HFFc6 (cell line): ENCODE measurements at regions not wholly inside any gene's neighbourhood (a gene's known extent, or its start where the extent isn't known, plus 50 kb on each side); places are given as distances from the start of the nearest gene placed in this dataset.

Experiments used
- DNase-seq: peaks from one replicate; pipeline ENCODE4 v3.0.0-alpha.2; 2018
- H3K27ac Mint-ChIP-seq: 2 replicates; pipeline ENCODE4 v1.8.0; 2020; ENCODE audit warnings: mild to moderate bottlenecking, mixed read lengths
- H3K27me3 Mint-ChIP-seq: 2 replicates; pipeline ENCODE4 v1.8.0; 2021; ENCODE audit warnings: mild to moderate bottlenecking, moderate library complexity, mixed read lengths; ENCODE audit not compliant: insufficient read depth
- H3K36me3 Mint-ChIP-seq: 2 replicates; pipeline ENCODE4 v1.8.0; 2021; ENCODE audit warnings: low read depth, mixed read lengths
- H3K4me1 Mint-ChIP-seq: 2 replicates; pipeline ENCODE4 v1.8.0; 2020; ENCODE audit warnings: low read depth, mixed read lengths
- H3K4me3 Mint-ChIP-seq: 2 replicates; pipeline ENCODE4 v1.8.0; 2020; ENCODE audit warnings: mild to moderate bottlenecking, moderate library complexity, mixed read lengths
- H3K9me3 Mint-ChIP-seq: 2 replicates; pipeline ENCODE4 v1.8.0; 2020; ENCODE audit warnings: mild to moderate bottlenecking, mixed read lengths
- CTCF ChIP-seq: fragments of 200-600 bp; sonication (generic); IDR thresholded peaks from 2 replicates; pipeline ENCODE4 v1.5.0; 2021; ENCODE audit warnings: antibody characterized with exemption, mild to moderate bottlenecking

GRCh38 chr7:91396-92175 lies 100.8 kb upstream of the FAM20C start:
- TF ChIP-seq CTCF: no peak
- peaks cover 1% of the 10 kb centered on the region; the same call in 1 of the 2 replicates for H3K27me3 Mint-ChIP-seq

DNA sequence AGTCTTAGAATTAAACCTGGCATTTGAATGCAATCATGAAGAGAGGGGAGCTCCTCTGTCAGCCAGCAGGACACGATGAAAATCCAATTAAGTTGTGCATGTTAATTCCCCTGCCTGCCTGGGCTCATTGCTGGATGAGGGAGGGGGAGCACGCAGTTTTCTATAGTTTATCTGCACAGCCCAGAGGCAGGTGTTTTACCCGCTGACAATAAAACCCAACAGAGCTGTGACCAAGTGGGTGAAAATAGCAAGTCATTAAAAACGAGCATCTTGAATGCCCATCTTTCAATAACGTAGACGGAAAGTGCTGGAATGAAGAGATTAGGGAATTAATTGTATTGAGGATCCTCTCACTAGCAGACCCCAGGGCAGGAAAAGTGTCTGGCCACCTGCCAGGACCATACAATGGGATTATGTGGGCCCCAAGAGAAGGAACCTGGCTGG lies 100.1 kb upstream of the FAM20C start:
- TF ChIP-seq CTCF: no peak
- DNase-seq: no peak
- Mint-ChIP-seq H3K27ac (no peak overlapping the region), H3K36me3 (no peaks in the 10 kb centered on the region), H3K27me3 (peaks cover 1% of the 10 kb centered on the region; the same call in 1 of the 2 replicates), H3K4me3 (no peak overlapping the region), H3K4me1 (peaks cover 37% of the 10 kb centered on the region), H3K9me3 (no peaks in the 10 kb centered on the region; the same call in 1 of the 2 replicates)

More at GRCh38 chr7:91396-92175, 100.8 kb upstream of the FAM20C start:
- Mint-ChIP-seq H3K36me3 (no peaks in the 10 kb centered on the region), H3K4me1 (peaks cover 37% of the 10 kb centered on the region), H3K4me3 (no peak overlapping the region), H3K27ac (no peak overlapping the region), H3K9me3 (no peaks in the 10 kb centered on the region)
- no peak for DNase-seq

GRCh38 chr7:92888-93672 lies 99.3 kb upstream of the FAM20C start:
- TF ChIP-seq CTCF: no peak
- H3K27me3 Mint-ChIP-seq: peaks cover 1% of the 10 kb centered on the region; the same call in 1 of the 2 replicates
- no peaks in the 10 kb centered on the region for H3K36me3 Mint-ChIP-seq
- H3K27ac Mint-ChIP-seq: no peak overlapping the region
- peaks cover 2% of the 10 kb centered on the region; the same call in 1 of the 2 replicates for H3K9me3 Mint-ChIP-seq
- no peak for DNase-seq
- H3K4me3 Mint-ChIP-seq: no peak overlapping the region
- peaks cover 37% of the 10 kb centered on the region for H3K4me1 Mint-ChIP-seq

- Mint-ChIP-seq H3K27ac (no peak overlapping the region), H3K4me1 (peaks cover 25% of the 10 kb centered on the region), H3K27me3 (peaks cover 1% of the 10 kb centered on the region; the same call in 1 of the 2 replicates), H3K4me3 (no peak overlapping the region), H3K36me3 (no peaks in the 10 kb centered on the region), H3K9me3 (peaks cover 8% of the 10 kb centered on the region; the same call in 1 of the 2 replicates)
- no peak for DNase-seq
- TF ChIP-seq CTCF: no peak
Measured at GRCh38 chr7:94251-94801, 98.0 kb upstream of the FAM20C start.

DNA sequence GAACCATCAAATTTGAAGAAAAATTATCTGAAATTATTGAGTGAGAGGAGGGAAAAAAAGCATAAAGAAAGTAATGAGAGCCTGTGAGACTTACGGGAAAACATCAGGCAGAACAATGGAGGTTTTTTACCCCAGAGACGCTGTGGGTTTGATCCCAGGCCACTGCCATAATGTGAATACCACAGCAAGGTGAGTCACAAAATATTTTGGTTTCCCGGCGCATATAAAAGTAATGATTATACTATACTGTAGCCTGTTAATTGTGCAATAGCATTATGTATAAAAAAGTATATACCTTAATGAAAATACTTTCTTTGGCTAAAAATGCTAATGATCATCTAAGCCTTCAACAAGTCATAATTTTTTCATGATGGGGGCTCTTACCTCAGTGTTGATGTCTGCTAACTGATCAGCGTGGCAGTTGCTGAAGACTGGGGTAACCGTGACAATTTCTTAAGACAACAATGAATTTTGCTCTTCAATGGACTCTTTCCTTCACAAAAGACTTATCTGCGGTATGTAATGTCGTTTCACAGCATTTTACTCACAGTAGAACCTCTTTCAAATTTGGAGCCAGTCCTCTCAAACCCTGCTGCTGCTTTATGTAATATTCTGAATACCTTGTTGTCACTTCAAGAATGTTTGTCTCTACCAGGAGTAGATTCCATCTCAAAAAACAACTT lies 97.0 kb upstream of the FAM20C start:
- H3K27me3 Mint-ChIP-seq: peaks cover 1% of the 10 kb centered on the region; the same call in 1 of the 2 replicates
- H3K4me3 Mint-ChIP-seq: no peak overlapping the region
- no peak for TF ChIP-seq CTCF
- no peaks in the 10 kb centered on the region for H3K36me3 Mint-ChIP-seq
- peaks cover 8% of the 10 kb centered on the region; the same call in 1 of the 2 replicates for H3K9me3 Mint-ChIP-seq
- no peak overlapping the region for H3K27ac Mint-ChIP-seq
- peaks cover 25% of the 10 kb centered on the region for H3K4me1 Mint-ChIP-seq
- DNase-seq: no peak
